ENCODE measurements at regions not wholly inside any gene's neighbourhood (a gene's known extent, or its start where the extent isn't known, plus 50 kb on each side); places are given as distances from the start of the nearest gene placed in this dataset.

DNA sequence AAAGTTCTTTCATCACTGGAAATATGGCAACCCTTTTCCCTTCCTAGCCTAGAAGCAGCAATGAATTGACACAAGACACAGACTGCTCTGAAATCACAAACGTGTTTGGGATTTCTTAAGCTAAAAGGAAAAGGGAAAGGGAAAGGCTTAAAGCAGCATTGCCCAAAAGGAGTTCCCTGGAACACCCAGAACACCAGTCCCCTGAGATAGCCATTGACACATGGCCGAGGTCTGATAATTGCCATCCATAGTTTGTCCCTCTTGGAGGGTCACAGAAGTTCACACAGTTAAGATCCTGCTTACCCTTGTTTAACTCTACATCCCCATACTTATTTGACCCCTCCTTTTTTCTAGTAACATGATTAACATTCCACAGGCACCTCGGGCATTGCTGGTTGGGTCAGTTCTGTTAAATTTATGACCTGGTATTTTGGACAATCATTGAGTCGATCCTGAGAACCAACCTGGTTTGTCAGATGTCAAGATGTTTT lies 72.9 kb downstream of the ZNF281 start:
- no peaks in the 10 kb centered on the region for H3K27me3 ChIP-seq (ENCODE audit: control insufficient read depth in 1 of 2, insufficient read depth in 2 of 2, low read length in 2 of 2)
- no peak overlapping the region for H3K4me3 ChIP-seq (ENCODE audit: low read length in 2 of 2)
- no peaks in the 10 kb centered on the region for H3K36me3 ChIP-seq (ENCODE audit: control insufficient read depth in 2 of 2, insufficient read depth in 2 of 2, low read length in 2 of 2)
- no peak overlapping the region for H3K27ac ChIP-seq (ENCODE audit: low read length)
- H3K9me3 ChIP-seq (ENCODE audit: control insufficient read depth in 2 of 2, low read length in 2 of 2): no peaks in the 10 kb centered on the region
- H3K4me1 ChIP-seq (ENCODE audit: control insufficient read depth, insufficient read depth, low read length): peaks cover 2% of the 10 kb centered on the region
- no peak overlapping the region for H3K9ac ChIP-seq (ENCODE audit: low read length in 2 of 2)

DNA sequence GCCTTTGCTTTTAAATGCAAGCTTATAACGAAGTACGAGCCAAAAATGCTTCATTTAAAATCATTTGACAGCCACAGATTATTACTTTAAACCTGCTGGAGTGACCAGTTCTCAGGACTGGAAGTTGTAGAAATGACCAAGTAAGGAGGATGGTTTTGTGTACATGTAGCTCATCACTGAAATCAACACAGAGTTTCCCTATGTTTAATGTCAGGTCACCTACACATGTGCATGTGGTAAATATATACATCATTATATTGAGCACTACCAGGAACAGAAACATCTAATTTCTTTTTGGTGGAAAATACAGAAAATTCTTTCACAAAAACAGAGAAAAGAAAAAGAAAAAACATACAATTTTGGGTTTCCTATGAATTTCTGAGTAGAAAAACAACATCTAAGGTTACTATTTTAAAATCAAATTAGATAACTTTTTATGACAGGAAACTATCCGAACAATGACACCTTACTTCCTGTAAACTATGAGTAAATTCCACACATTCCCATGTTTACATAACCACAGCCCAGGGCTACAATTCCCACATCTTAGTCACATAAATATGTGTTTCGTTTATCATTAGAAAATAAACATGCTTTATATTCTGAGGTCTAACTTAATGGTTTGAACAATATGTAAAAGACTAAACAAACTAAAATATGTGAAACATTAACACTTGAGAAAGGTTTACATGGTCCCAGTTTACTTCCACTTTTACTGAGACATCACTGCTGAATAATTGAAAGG lies 73.6 kb downstream of the ZNF281 start:
- Histone ChIP-seq H3K9me3 (ENCODE audit: control insufficient read depth in 2 of 2, low read length in 2 of 2) (no peaks in the 10 kb centered on the region), H3K4me3 (ENCODE audit: low read length in 2 of 2) (no peak overlapping the region), H3K27ac (ENCODE audit: low read length) (no peak overlapping the region), H3K36me3 (ENCODE audit: control insufficient read depth in 2 of 2, insufficient read depth in 2 of 2, low read length in 2 of 2) (no peaks in the 10 kb centered on the region), H3K9ac (ENCODE audit: low read length in 2 of 2) (no peak overlapping the region), H3K27me3 (ENCODE audit: control insufficient read depth in 1 of 2, insufficient read depth in 2 of 2, low read length in 2 of 2) (no peaks in the 10 kb centered on the region), H3K4me1 (ENCODE audit: control insufficient read depth, insufficient read depth, low read length) (peaks cover 2% of the 10 kb centered on the region)

DNA sequence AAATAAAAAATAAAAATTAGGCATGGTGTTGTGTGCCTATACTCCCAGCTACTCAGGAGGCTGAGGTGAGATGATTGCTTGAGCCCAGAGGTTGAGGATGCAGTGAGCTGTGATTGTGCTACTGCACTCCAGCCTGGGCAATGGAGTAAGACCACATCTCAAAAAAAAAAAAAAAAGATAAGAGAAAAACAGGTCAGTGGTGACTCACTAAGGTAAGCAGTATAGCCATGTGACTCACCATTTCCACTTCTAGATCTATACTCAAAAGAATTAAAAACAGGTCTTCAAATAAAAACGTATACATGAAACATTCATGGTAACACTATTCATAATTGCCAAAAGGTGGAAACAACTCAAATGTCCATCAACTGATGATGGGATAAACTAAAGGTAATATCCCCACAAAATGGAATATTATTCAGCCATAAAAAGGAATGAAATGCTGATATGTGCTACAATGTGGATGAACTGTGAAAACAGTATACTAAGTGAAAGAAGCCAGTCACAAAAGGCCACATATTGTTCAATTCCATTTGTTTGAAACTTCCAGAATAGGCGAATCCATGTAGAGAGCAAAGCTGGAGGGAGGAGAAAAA lies 75.1 kb downstream of the ZNF281 start:
- Histone ChIP-seq H3K36me3 (ENCODE audit: control insufficient read depth in 2 of 2, insufficient read depth in 2 of 2, low read length in 2 of 2) (no peaks in the 10 kb centered on the region), H3K4me3 (ENCODE audit: low read length in 2 of 2) (no peak overlapping the region), H3K4me1 (ENCODE audit: control insufficient read depth, insufficient read depth, low read length) (peaks cover 2% of the 10 kb centered on the region), H3K27me3 (ENCODE audit: control insufficient read depth in 1 of 2, insufficient read depth in 2 of 2, low read length in 2 of 2) (no peaks in the 10 kb centered on the region), H3K27ac (ENCODE audit: low read length) (no peak overlapping the region), H3K9ac (ENCODE audit: low read length in 2 of 2) (no peak overlapping the region), H3K9me3 (ENCODE audit: control insufficient read depth in 2 of 2, low read length in 2 of 2) (no peaks in the 10 kb centered on the region)

DNA sequence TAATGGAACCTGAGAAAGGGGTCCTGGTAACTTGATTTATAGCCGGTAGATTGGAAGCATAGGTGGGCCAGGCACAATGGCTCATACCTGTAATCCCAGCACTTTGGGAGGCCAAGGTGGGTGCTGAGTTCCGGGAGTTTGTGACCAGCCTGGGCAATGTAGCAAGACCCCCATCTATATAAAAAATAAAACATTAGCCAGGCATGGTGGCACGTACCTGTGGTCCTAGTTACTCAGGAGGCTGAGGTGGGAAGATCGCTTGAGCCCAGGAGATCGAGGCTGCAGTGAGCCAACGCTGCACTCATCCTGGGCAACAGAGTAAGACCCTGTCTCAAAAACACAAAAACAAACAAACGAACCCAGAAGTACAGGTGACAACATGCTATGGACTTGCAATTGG lies 76.5 kb downstream of the ZNF281 start:
- no peaks in the 10 kb centered on the region for H3K36me3 ChIP-seq (ENCODE audit: control insufficient read depth in 2 of 2, insufficient read depth in 2 of 2, low read length in 2 of 2)
- no peak overlapping the region for H3K4me3 ChIP-seq (ENCODE audit: low read length in 2 of 2)
- no peaks in the 10 kb centered on the region for H3K27me3 ChIP-seq (ENCODE audit: control insufficient read depth in 1 of 2, insufficient read depth in 2 of 2, low read length in 2 of 2)
- H3K4me1 ChIP-seq (ENCODE audit: control insufficient read depth, insufficient read depth, low read length): peaks cover 2% of the 10 kb centered on the region
- no peak overlapping the region for H3K9ac ChIP-seq (ENCODE audit: low read length in 2 of 2)
- no peak overlapping the region for H3K27ac ChIP-seq (ENCODE audit: low read length)
- H3K9me3 ChIP-seq (ENCODE audit: control insufficient read depth in 2 of 2, low read length in 2 of 2): no peaks in the 10 kb centered on the region

DNA sequence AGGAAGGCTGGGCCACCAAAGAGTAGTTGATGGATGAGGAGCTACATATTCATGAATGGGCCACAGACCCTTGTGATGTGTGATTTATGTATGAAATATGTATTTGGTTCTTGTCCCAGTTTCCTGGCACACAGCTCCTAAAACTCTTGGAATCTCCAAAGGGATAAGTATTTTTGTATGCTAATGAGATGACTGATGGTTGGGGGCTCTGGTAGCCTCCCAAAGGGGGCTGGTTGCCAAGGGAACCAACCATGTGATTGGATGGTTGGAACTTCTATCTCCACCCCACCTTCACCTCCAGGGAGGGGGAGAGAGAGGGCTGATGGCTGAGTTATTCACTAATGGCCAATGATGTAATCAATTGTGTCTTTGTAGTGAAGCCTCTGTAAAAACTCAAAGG lies 77.1 kb downstream of the ZNF281 start:
- Histone ChIP-seq H3K9ac (ENCODE audit: low read length in 2 of 2) (no peak overlapping the region), H3K27me3 (ENCODE audit: control insufficient read depth in 1 of 2, insufficient read depth in 2 of 2, low read length in 2 of 2) (no peaks in the 10 kb centered on the region), H3K4me1 (ENCODE audit: control insufficient read depth, insufficient read depth, low read length) (peaks cover 2% of the 10 kb centered on the region), H3K9me3 (ENCODE audit: control insufficient read depth in 2 of 2, low read length in 2 of 2) (no peaks in the 10 kb centered on the region), H3K4me3 (ENCODE audit: low read length in 2 of 2) (no peak overlapping the region), H3K27ac (ENCODE audit: low read length) (no peak overlapping the region), H3K36me3 (ENCODE audit: control insufficient read depth in 2 of 2, insufficient read depth in 2 of 2, low read length in 2 of 2) (no peaks in the 10 kb centered on the region)

DNA sequence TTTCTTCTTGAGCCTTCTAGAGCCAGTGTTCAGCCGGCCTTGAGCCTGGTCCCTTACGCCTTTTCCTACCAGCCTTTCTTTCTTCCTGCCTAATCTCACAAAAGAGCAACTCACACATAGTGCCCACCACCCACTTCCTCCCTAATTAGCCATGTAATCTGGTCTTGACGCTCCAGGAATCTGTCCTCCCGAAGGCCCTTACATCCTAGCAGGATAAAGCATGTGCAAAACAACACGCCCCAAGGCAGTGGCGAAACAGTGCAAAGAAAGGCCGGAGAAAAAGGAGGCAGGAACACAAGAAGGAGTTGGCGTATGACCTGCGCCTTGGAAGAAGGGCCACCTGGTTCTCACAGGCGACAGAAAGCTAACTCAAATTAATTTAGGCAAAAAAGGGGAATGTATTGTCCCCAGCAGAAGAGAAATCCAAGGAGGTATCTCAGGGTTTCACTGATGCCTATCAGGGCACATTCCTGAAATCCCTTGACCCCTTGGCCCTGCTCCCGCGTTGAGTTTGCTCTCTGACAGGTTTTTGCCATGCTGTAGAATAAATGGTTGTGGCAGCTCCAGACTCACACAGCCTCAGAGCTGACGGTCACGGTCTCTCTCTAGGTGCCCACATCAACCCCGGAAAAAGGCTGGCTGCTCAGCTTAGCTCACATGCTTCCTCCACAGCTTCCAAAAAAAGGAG lies 79.0 kb downstream of the ZNF281 start:
- no peak overlapping the region for H3K27ac ChIP-seq (ENCODE audit: low read length)
- H3K9me3 ChIP-seq (ENCODE audit: control insufficient read depth in 2 of 2, low read length in 2 of 2): no peaks in the 10 kb centered on the region
- no peaks in the 10 kb centered on the region for H3K36me3 ChIP-seq (ENCODE audit: control insufficient read depth in 2 of 2, insufficient read depth in 2 of 2, low read length in 2 of 2)
- H3K4me3 ChIP-seq (ENCODE audit: low read length in 2 of 2): no peak overlapping the region
- H3K9ac ChIP-seq (ENCODE audit: low read length in 2 of 2): no peak overlapping the region
- no peaks in the 10 kb centered on the region for H3K4me1 ChIP-seq (ENCODE audit: control insufficient read depth, insufficient read depth, low read length)
- H3K27me3 ChIP-seq (ENCODE audit: control insufficient read depth in 1 of 2, insufficient read depth in 2 of 2, low read length in 2 of 2): no peaks in the 10 kb centered on the region

DNA sequence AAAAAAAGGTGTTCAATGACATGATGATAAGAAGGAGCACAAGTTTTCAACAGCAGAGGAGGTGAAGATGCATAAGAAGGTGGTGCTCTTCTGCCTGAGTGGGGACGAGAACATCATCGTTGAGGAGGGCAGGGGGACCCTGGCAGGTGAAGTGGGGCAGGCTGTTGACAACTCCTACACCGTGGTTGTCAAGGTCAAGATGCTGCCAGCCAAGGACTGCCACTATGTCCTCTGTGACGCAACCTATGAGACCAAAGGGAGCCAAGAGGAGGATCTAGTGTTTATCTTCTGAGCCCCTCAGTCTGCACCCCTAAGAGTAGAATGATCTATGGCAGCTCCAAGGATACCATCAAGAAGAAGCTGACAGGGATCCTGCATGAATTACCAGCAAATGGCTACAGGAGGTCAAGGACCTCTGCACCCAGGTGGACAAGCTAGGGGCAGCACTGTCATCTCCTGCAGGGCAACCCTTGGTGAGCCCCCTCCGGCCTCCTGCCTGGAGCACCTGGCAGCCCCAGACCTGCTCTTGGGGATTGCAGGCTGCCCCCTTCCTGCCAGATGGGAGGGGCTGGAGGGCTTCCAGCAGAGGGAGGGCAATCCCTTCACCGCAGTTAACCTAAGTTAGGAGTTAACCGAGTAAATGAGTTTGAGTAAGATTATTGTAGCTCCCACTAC lies 80.5 kb downstream of the ZNF281 start:
- no peak overlapping the region for H3K4me3 ChIP-seq (ENCODE audit: low read length in 2 of 2)
- H3K27me3 ChIP-seq (ENCODE audit: control insufficient read depth in 1 of 2, insufficient read depth in 2 of 2, low read length in 2 of 2): no peaks in the 10 kb centered on the region
- no peak overlapping the region for H3K27ac ChIP-seq (ENCODE audit: low read length)
- no peaks in the 10 kb centered on the region for H3K4me1 ChIP-seq (ENCODE audit: control insufficient read depth, insufficient read depth, low read length)
- no peaks in the 10 kb centered on the region for H3K36me3 ChIP-seq (ENCODE audit: control insufficient read depth in 2 of 2, insufficient read depth in 2 of 2, low read length in 2 of 2)
- H3K9me3 ChIP-seq (ENCODE audit: control insufficient read depth in 2 of 2, low read length in 2 of 2): peaks cover 0 to under 1% of the 10 kb centered on the region in 2 donors
- no peak overlapping the region for H3K9ac ChIP-seq (ENCODE audit: low read length in 2 of 2)

DNA sequence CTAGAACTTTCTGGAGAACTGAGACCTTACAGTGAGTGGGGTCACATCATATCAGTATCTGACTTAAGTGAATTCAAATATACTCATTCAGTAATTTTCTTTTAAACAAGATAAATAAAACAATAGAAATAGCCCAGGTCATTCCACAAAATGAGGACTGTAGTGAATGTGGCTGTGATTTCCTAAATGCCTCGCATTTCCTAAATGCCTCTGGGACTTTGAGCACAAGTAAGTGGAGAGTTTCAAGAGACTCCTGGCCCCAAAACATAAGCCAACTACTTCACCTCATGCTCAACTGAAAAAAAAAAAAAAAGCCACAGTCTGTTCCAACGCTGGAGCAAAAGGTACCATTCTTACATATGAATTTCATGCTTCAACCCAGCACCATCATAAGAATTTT lies 81.5 kb downstream of the ZNF281 start:
- no peak overlapping the region for H3K27ac ChIP-seq (ENCODE audit: low read length)
- no peaks in the 10 kb centered on the region for H3K27me3 ChIP-seq (ENCODE audit: control insufficient read depth in 1 of 2, insufficient read depth in 2 of 2, low read length in 2 of 2)
- H3K4me1 ChIP-seq (ENCODE audit: control insufficient read depth, insufficient read depth, low read length): no peaks in the 10 kb centered on the region
- peaks cover 0 to 4% of the 10 kb centered on the region in 2 donors for H3K9me3 ChIP-seq (ENCODE audit: control insufficient read depth in 2 of 2, low read length in 2 of 2)
- no peaks in the 10 kb centered on the region for H3K36me3 ChIP-seq (ENCODE audit: control insufficient read depth in 2 of 2, insufficient read depth in 2 of 2, low read length in 2 of 2)
- H3K4me3 ChIP-seq (ENCODE audit: low read length in 2 of 2): no peak overlapping the region
- no peak overlapping the region for H3K9ac ChIP-seq (ENCODE audit: low read length in 2 of 2)

DNA sequence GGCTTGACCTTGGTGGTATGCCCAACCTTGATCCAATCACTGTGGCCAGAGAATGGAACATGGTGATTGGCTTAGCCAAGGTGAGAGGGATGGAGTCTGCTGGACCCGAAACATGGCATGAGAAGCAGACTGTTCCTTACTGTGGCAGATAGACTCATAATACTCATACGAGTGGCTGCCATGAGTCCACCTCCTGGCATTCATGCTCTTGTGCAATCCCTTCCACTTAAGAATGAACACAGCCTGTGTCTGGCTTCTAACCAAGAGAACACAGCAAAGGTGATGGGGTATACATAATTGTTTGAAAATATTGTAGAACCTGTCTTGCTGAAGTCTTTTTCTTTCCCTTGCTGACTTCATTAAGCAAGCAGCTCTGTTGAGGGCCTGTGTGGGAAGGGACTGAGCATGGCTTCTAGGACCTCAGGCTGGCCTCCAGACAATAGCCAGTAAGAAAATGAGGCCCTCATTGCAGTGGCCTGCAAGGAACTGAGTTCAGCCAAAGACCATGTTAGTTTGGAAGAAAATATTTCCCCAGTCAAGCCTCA lies 85.9 kb downstream of the ZNF281 start:
- H3K4me3 ChIP-seq (ENCODE audit: low read length in 2 of 2): no peak overlapping the region
- no peaks in the 10 kb centered on the region for H3K36me3 ChIP-seq (ENCODE audit: control insufficient read depth in 2 of 2, insufficient read depth in 2 of 2, low read length in 2 of 2)
- H3K9me3 ChIP-seq (ENCODE audit: control insufficient read depth in 2 of 2, low read length in 2 of 2): peaks cover 0 to 4% of the 10 kb centered on the region in 2 donors
- H3K27me3 ChIP-seq (ENCODE audit: control insufficient read depth in 1 of 2, insufficient read depth in 2 of 2, low read length in 2 of 2): no peaks in the 10 kb centered on the region
- H3K27ac ChIP-seq (ENCODE audit: low read length): no peak overlapping the region
- peaks cover 4% of the 10 kb centered on the region for H3K4me1 ChIP-seq (ENCODE audit: control insufficient read depth, insufficient read depth, low read length)
- no peak overlapping the region for H3K9ac ChIP-seq (ENCODE audit: low read length in 2 of 2)

DNA sequence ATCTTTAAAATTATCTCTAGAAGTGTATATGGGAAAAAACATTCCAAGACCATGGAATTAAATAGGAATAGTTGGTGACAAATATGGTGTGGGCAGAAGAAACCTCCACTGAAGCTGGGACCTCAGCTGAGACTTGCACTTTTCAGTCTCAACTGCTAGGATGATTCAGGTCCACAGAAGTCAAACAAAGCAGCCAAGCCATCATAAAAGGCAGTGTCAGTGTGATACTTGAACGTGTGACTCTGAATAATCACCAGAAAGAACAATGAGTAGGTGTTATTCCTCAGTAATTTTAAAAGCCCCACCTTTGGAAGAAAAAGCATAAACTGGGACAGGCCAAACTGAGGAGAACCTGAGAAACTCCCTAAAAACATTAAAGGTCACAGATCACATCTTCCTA lies 90.7 kb downstream of the ZNF281 start:
- Histone ChIP-seq H3K9ac (ENCODE audit: low read length in 2 of 2) (no peak overlapping the region), H3K4me1 (ENCODE audit: control insufficient read depth, insufficient read depth, low read length) (peaks cover 4% of the 10 kb centered on the region), H3K9me3 (ENCODE audit: control insufficient read depth in 2 of 2, low read length in 2 of 2) (peaks cover 0 to 1% of the 10 kb centered on the region in 2 donors), H3K36me3 (ENCODE audit: control insufficient read depth in 2 of 2, insufficient read depth in 2 of 2, low read length in 2 of 2) (no peaks in the 10 kb centered on the region), H3K4me3 (ENCODE audit: low read length in 2 of 2) (no peak overlapping the region), H3K27ac (ENCODE audit: low read length) (no peak overlapping the region), H3K27me3 (ENCODE audit: control insufficient read depth in 1 of 2, insufficient read depth in 2 of 2, low read length in 2 of 2) (no peaks in the 10 kb centered on the region)
